GM18870 (cell line): ENCODE measurements at regions not wholly inside any gene's neighbourhood (a gene's known extent, or its start where the extent isn't known, plus 50 kb on each side); places are given as distances from the start of the nearest gene placed in this dataset.
A peak's percentile ranks its signal among the peaks of the same experiment; 100 is the strongest.

Experiments
- ATAC-seq: cut with Tn5 transposase; IDR thresholded peaks from one replicate; pipeline ENCODE4 v1.9.1; 2021; ENCODE audit warnings: moderate library complexity; ENCODE audit not compliant: unreplicated experiment

DNA sequence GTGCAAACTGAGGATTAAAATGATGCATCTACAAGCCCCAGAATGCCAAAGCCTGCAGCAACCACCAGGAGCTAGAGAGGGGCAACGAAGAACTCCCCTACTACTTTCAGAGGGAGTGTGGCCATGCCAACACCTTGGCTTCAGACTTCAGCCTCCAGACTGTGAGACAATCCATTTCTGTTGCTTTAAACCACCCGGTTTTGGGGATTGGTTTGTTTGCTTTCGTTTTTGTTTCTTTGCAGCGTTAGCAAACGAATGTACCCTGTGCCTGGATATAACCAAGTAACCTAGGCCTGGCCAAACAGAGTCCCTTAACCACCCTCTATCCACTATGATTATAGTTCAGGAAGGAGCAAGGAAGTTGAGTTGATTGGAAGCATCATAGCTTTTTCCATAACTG, 171.2 kb upstream of the NCK2 start:
- ATAC-seq: no peak

DNA sequence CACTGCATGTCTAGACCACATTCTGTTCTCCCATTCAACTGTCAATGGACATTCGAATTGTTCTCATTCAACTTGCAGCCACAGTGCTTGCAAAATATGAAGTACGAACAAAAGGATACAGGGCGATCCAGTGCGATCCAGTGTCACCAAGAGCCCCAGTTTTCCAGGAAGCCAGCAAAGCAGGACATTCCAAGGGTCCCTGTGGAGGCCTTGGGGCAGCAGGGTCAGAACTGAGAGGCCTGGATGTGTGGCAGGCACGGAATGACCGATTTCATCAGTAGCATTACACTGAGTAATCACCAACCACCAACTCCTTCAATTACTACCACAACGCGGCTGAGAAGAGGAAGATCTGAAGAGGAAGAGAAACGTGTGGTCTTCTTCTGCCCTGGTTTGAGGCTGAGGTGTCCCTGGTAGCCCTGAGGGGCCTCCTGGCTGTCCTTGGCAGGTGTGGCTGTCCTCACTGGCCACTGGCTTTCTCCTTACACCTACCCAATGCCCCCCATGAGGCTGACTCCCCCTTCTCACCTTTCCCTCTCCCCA, 172.7 kb upstream of the FHL2 start:
- peak; percentile 54 for ATAC-seq

DNA sequence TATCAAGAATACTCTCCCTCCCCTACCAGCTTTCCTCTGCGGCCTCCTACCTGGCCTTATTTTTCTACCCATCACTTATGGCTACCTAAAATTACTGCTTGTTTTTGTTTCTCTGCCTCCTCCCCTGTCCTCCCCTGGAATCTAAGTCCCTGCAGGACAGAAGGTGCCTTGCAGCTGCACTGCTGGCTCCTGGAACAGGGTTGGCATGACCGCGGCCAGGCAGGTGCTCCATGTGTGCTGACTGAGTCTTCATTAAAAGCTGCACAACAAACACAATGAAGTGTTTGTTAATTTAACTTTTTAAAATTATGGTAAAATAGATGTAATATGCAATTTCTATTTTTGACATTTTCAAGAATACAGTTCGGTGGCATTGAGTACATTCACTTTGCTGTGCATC, 171.9 kb upstream of the FHL2 start:
- ATAC-seq: no peak

DNA sequence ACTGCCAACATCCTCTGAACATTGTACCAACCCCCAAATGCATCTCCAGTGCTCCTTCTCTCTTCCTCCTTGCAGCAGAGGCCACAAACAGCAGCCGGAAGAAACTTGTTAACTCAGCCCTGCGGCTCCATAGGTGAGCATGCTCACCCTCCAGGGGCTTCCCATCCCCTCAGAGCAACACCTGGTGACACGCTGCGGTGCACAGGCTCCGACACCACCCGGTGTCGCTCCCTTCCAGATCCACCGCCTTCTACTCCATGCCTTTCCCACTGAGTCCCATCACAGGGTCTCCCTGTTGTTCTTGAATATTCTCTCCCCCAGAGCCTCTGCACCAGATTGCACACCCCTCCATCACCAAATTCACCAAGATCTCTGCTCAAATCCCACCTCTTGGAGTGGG, 171.5 kb upstream of the FHL2 start:
- ATAC-seq: no peak

DNA sequence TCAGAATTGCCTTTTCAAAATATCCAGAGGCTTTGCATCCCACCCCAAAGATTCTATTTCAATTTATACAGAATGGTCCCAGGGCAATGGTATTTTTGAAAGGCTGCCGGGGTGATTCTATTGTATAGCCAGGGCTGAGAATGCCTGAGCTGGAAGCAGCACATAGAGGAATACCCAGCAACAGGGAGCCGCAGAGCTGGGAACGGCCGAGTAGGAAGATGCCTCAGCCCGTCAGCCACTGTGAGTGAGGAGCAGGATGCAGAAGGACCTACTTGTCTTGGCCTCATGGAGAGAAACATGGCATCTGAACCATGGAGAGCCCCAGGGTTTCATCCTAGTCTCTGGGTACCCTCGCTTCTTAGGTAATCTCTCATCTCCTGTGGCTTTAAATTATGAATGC, 170.8 kb upstream of the FHL2 start:
- ATAC-seq: no peak

DNA sequence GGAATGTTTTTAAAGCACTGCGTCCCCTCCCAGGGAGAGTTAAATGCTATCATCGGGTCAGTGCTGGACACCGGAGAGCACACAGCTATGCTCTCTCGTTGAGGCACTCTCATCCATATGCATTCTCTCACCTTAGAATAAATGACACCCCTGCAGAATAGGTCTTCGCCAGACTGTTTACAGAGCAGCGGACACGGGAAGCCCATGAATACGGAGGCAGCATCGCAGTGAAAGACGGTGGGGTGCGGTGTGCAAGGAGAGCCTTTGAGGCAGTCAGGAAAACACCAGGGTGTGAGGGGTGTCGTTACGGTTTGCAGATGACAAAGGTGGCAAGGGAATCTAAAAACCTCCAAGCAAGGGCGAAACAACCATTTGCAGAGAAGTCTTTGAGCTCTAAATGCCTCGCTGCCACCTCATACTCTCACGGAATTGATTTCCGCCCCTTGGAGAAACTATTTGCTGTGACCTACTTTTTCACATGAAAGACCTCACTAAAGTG, 169.2 kb upstream of the FHL2 start:
- ATAC-seq: no peak

DNA sequence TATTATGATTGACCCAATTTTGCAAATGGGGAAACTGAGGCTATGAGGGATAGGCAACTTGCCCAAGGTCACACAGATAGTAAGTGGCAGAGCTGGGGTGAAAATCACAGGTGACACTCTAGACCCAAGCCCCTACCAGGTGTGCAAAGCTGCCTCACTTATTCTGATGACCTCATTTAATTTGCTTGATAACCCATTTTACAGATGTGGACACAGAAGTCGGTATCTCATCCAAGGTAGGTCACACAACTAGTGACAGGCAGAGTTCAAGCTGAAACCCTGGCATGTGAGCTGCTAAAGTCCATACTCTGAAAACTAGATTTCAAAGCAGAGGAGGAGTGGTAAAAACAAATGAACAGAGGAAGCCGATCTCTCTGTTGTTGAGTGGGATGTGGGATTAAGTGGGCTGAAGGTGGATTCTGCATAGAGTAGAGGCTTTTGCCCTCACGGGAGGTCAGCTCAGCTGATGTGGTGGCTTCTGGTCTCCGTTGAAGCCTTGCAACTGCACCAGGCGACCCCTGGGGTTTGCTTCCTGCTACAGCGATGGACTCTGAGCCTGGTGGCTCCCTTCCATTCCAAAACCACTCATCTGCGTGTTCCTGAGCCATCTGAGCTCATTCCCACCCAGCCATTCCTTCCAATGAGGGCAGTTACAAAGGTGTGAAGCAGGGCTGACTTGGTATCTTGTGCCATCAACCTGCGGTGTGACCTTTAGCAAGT, 164.3 kb upstream of the FHL2 start:
- ATAC-seq: no peak

DNA sequence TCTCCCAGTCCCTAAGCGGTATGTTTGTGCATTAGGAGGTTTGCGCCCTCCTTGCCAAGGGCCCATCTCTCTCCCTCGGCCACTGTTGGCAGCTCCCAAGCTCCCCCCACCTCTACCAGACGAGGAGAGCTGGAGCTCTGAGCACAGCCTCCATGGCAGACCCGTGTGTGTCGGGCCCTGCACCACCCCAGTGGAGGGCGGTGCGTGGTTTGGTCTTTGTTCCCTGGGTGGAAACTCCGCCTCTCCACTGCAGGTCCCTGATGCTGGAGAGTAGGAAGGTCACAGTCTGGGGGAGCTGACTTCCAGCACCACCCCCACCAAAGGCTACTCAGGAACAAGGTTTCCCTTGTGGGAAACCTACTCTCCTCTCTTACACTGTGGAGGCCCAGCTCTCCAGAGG, 162.6 kb upstream of the FHL2 start:
- no peak for ATAC-seq

DNA sequence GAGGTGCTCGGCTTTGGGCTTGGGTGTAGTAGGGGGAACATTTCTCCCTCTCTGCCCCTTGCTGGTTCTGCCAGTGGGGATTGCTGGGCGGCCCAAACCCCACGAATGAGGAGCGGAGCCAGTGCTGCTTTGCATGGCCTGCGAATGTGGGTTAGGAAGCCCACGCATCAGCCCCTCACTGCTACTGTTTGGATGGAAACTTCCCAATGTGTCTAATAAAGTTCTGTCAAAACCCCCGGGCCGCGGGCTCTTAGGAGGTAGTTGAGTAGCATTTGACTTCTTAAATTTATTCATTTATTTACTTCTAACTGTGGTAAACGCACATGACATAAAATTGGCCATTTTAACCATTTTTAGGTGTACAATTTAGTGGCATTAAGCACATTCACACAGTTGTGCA, 161.3 kb upstream of the FHL2 start:
- ATAC-seq: no peak

DNA sequence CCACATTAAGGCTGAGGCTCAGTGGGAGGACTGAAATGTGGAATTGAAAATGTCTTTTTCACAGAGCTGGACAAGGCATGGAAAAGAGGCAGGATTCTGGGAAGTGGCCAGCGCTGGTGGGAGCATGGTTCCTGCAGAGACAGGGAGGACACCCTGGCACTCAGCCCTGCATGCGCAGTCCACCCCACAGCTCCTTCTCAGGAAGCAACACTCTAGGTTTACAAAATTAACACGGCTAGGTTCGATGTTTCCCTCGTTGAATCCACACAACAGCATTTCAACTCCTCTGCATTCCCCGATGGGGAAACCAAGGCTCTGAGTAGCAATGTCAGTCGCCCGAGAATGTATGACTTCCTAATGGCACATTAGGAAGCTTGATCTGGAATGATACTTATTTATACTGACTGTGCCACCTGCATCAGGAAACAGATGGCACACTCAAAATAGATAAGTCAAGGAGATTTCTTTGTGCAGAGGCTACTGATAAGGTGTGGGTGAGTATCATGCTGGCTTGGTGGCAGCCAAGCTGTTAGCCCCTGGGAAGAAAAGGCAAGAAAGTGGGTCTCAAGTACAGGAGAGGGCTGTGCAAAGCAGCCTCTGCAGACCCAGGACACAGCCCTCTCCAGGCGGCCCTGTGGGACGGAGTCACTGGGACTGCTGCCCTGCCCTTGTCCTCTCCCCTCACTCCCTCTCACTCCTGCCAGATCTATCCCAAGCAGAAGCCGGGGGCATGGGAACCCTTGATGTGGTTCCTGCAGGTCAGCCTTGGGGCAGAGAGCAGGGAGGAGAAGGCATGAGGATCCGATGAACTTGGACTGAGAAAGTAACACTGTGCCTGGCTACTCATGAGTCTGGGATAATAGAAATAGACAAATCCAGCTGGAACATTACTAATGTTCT, 158.4 kb upstream of the FHL2 start:
- ATAC-seq: no peak

DNA sequence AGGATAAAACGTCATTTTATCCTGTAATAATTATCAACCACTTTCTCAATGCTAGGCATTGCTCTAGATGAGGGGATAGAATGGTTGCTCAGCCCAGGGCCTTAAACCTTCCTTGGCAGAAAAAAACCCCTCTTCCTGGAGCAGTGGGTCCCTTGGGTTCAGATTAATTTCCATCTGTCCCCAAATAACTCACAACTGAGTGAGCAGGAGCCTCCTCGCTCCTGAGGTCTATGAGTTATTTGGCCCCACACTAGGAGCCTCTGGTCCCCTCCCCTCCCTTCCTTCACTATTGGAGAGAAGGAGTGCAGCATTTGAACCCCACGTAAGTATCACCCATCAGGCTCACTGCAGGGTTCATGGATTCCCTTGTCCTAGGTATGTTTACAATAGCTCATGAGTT, 157.5 kb upstream of the FHL2 start:
- ATAC-seq: no peak

DNA sequence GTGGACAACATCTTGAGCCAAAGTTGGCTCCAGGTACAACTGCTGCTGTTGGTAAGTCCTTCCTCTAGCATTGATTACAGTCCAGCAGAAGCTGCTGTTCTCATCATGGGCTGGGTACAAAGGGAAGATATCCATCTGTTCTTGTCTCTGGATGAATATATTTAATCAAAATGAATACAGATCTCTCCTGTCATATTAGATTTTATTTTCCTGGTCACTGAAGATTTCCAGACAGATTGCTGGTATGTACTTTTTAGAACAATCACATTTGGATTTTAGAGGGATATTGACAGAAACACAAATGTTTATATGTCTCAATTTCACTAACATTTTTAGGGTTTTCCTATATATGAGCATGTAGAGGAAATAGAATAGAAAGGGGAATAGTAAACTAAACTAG, 155.4 kb upstream of the FHL2 start:
- no peak for ATAC-seq

DNA sequence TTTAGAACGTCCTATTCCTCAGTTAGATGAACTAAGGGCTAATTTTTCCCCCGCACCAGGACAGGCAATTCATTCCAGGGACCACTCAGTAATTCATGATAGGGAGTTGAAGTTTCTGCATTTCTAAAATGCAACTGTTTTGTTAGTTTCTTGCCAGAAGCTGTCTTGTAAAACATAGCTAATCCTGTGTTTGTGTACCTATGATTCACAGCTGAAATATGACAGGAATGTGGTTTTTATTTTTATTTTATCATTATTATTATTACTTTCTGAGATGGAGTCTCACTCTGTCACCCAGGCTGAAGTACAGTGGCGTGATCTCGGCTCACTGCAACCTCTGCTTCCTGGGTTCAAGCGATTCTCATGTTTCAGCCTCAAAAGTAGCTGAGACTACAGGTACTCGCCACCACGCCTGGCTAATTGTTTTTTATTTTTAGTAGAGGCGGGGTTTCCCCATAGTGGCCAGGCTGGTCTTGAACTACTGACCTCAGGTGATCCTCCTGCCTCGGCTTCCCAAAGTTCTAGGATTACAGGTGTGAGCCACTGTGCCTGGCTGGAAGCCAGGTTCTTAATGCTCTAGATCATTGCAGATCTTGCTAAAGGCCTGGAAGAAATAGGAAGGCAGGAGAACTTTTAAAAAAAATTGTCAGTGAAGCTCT, 154.8 kb upstream of the FHL2 start:
- ATAC-seq: no peak

DNA sequence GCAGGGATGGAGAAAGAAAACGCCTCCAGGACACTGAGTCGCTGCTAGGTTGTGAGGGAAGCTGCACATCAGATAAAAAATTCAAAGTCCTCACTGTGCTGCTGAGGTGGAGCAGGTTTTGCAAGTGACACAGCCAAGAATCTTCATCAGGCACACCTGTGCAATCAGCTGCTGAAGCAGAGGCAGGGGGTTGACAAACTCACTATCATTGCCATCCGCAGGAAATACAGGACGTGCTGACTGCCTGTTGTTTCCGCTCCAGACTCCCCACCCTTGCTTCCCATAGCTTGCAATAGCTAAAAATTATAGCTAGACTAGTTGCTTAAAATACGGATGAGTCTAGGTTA, 147.8 kb upstream of the FHL2 start:
- no peak for ATAC-seq

DNA sequence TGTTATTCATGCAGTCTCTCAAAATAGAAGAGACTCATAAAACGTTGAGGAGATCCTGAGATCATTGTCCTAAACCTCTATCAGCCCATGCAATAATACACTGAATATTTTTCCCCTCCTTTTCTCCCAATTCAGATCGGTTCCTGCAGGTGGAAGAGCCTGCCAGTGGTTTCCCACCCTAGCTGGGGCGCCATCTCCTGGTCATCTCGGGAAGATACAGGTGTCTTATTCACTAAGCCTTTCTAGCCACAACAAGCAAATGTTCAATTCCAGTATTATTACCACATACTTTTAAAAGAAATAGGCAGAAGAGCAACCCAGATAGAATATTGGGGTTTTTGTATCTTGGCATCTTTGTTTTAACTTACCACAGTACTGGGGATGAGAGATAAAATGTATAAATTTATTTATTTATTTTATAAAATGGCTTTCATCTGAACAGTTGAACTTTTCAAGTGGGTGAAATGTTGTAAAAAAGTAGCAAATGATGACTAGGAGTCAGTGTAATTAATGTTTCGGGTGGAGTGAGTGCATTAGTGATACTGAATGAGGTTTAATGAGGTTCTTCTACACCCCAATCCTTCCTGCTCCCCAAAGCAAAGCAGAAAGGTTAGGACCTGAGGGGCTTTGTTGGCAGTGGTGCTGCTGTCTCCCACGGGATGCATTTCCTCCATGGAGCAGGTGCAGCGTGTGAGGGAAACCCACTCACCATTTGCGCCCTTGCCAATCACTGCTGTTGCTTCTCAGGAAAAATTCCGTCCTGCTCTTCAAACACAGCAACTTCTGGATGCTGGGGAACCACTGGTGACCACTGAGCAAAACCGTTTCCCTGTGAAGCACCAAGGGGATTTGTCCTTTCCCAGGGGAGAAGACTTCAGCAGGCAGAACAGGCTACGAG, 147.1 kb upstream of the FHL2 start:
- ATAC-seq: no peak

DNA sequence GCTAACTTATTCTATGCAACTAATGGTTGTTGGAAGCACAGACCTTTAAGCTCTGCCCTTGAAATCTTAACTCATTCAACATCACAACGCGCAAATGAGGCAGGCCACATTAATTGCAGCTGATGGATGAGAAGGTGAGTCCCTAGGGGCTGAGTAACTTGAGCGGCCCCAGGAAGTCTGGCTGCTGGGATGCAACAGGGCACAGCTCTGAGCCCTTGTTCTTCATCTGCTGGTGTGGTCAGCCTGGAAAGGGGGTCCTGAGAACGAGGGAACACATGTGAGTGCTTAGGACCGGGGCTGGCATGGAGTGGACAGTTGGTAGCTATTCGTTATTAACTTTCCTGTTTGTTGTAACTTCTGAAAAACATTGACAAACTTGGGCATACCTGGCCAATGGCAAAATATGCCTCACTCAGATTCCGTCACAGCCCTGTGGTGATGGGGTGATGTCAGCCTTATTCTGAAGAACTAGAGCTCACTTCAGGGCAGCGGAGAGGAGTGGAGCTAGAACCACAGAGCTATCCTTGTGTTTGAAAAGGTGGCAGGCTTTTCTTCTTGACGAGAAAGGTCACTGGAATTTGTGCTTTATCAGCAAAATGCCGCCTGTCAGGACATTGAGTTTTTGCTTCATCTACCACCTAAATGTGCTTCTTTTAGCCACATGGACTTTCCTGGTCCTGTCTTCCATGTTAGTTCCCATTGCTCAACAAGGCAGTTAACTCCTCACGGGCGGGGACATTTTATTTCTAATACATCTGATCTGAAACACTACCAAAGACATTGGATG, 145.9 kb upstream of the FHL2 start:
- no peak for ATAC-seq

DNA sequence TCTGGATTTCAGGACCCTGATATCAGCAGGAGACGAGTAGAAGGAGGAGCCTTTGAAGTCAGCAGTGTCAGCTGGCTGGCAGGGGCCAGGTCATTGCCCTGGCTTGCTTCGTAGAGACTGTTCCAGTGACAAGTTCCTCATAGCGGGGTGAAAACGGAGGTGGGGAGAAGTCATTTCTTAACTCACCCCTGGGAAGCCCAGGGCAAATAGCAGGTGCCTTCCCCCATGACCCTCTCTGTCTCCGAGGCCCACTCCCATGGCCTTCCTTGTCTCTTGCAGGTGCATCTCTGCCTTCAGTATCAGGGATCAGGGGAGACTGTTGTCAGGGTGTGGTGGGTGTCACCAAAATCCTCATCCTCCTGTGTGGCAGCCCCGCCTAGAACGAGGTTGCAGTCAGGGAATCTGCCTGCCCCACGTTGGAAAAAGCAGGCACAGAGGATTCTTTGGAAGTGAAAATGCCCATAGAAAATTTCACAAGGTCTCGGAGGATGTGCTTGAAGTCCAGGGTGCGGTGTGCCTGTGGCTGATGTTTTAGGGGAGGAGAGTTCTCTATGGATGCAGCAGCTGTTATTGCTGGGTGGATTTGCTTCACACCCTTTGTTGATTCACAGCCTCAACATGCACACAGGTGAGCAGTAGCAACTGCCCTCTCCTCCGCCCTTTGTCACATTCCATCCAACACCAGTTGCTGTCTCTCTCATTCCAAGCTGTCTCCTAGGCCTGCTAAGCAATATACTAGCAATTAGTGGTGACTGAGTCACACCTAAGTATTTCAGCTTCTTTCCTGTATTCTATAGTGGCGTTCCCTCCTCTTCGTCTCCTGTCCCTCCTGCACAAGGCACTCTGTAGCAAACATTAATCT, 142.6 kb upstream of the FHL2 start:
- no peak for ATAC-seq

DNA sequence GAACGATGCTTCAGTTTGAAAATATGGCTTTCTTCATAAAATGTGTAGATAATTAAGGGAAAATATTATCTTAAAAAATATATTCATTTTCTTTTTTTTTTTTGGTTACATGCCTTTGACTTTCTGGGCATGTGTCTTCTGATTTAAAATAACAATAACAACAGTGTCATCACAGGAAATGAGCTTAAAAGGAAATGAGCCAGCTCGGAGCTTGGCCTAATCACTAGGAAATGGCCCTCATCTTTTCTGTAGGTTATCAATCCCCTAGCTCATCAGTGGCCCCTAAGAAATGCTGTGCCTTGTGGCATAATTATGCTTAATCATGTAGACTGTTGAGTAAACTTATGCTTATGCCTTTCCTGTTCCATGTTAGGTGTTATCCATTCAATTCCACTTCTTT, 141.8 kb upstream of the FHL2 start:
- ATAC-seq: no peak

DNA sequence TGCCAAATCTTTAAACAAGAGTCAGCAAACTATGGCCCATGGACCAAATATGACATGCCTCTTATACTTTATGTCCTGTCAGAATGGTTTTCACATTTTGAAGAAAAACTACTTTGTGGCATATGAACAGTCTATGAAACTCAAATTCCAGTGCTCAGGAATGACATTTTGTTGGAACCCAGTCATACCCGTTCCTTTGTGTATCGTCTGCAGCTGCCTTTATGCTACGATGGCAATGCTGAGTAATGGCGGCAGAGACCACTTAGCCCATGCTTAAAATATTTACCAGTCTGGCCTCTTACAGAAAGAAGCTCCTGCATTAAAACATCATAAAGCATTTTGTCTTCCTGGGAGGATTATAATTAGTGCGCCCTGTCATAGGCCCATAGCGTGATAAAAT, 140.5 kb upstream of the FHL2 start:
- ATAC-seq: no peak
